ENCODE measurements at regions not wholly inside any gene's neighbourhood (a gene's known extent, or its start where the extent isn't known, plus 50 kb on each side); places are given as distances from the start of the nearest gene placed in this dataset.

- TF ChIP-seq POLR2A (IDR thresholded peaks at IDR 0.05): no peak
- TF ChIP-seq CTCF (IDR thresholded peaks at IDR 0.05 in 8 of 11, conservative IDR thresholded peaks at IDR 0.05 in 3 of 11): no peak
- TF ChIP-seq POLR2AphosphoS5 (IDR thresholded peaks at IDR 0.05): no peak
These were observed 488.6 kb upstream of the RGS18 start for GRCh38 chr1:191669629-191670028.
